GM18517 (cell line): ENCODE measurements at regions not wholly inside any gene's neighbourhood (a gene's known extent, or its start where the extent isn't known, plus 50 kb on each side); places are given as distances from the start of the nearest gene placed in this dataset.
"Not testable (repeated sequence)": the region's sequence is repeated elsewhere in the genome, so short reads cannot be mapped to it uniquely, and the experiment has no call there.

ENCODE experiments used
- ATAC-seq: cut with Tn5 transposase; IDR thresholded peaks from one replicate; pipeline ENCODE4 v1.9.1; 2021; ENCODE audit warnings: mild to moderate bottlenecking, moderate library complexity; ENCODE audit not compliant: unreplicated experiment

GRCh38 chr3:40745381-40746106 is 220.8 kb downstream of the ZNF621 start:
- no peak for ATAC-seq

GRCh38 chr3:40751666-40752065 is 226.9 kb downstream of the ZNF621 start:
- no peak for ATAC-seq

- no peak for ATAC-seq
These were observed 227.7 kb downstream of the ZNF621 start for GRCh38 chr3:40752492-40752891.

GRCh38 chr3:40753291-40753770 is 228.6 kb downstream of the ZNF621 start:
- ATAC-seq = no peak

- no peak for ATAC-seq
These were observed 229.2 kb downstream of the ZNF621 start for GRCh38 chr3:40753951-40754350.

- ATAC-seq = no peak
These were observed 230.2 kb downstream of the ZNF621 start for GRCh38 chr3:40754994-40755393.

GRCh38 chr3:40756500-40756899 is 231.7 kb downstream of the ZNF621 start:
- ATAC-seq = no peak

GRCh38 chr3:40762771-40763170 is 238.0 kb downstream of the ZNF621 start:
- not testable (repeated sequence) for ATAC-seq

GRCh38 chr3:40763807-40764206 is 239.0 kb downstream of the ZNF621 start:
- no peak for ATAC-seq

- no peak for ATAC-seq
These were observed 240.0 kb downstream of the ZNF621 start for GRCh38 chr3:40764747-40765146.

- ATAC-seq = peak; percentile 77
These were observed 241.1 kb downstream of the ZNF621 start for GRCh38 chr3:40765884-40766283.

- no peak for ATAC-seq
These were observed 241.6 kb downstream of the ZNF621 start for GRCh38 chr3:40766396-40766795.

GRCh38 chr3:40768046-40768445 is 243.3 kb downstream of the ZNF621 start:
- no peak for ATAC-seq

- ATAC-seq = no peak
These were observed 243.8 kb downstream of the ZNF621 start for GRCh38 chr3:40768536-40768935.

- ATAC-seq = no peak
These were observed 245.3 kb downstream of the ZNF621 start for GRCh38 chr3:40770061-40770460.

- no peak for ATAC-seq
These were observed 246.4 kb downstream of the ZNF621 start for GRCh38 chr3:40771112-40771511.

GRCh38 chr3:40779039-40779438 is 254.3 kb downstream of the ZNF621 start:
- ATAC-seq = no peak

GRCh38 chr3:40780291-40780924 is 255.6 kb downstream of the ZNF621 start:
- no peak for ATAC-seq

GRCh38 chr3:40780925-40781406 is 256.2 kb downstream of the ZNF621 start:
- no peak for ATAC-seq

GRCh38 chr3:40782111-40782721 is 257.5 kb downstream of the ZNF621 start:
- no peak for ATAC-seq

GRCh38 chr3:40790746-40791145 is 266.0 kb downstream of the ZNF621 start:
- no peak for ATAC-seq

- no peak for ATAC-seq
These were observed 269.0 kb downstream of the ZNF621 start for GRCh38 chr3:40793730-40794129.
